ENCODE measurements at regions not wholly inside any gene's neighbourhood (a gene's known extent, or its start where the extent isn't known, plus 50 kb on each side); places are given as distances from the start of the nearest gene placed in this dataset.

- no peak for DNase-seq (ENCODE audit: low read depth)
Measured at GRCh38 chr3:147757866-147758265, 348.7 kb downstream of the ZIC1 start.

GRCh38 chr3:147758771-147759170, 349.6 kb downstream of the ZIC1 start:
- peak; percentile 86 for DNase-seq (ENCODE audit: low read depth)

- DNase-seq (ENCODE audit: low read depth) = no peak
Measured at GRCh38 chr3:147760085-147760484, 350.9 kb downstream of the ZIC1 start.

- DNase-seq (ENCODE audit: low read depth) = peak; percentile 12
Measured at GRCh38 chr3:147760941-147761340, 351.8 kb downstream of the ZIC1 start.

GRCh38 chr3:147773116-147773630, 364.0 kb downstream of the ZIC1 start:
- DNase-seq (ENCODE audit: low read depth) = no peak

- no peak for DNase-seq (ENCODE audit: low read depth)
Measured at GRCh38 chr3:147775411-147775810, 366.2 kb downstream of the ZIC1 start.

GRCh38 chr3:147775816-147776530, 366.8 kb downstream of the ZIC1 start:
- DNase-seq (ENCODE audit: low read depth) = peak; percentile 57

- DNase-seq (ENCODE audit: low read depth) = peak; percentile 47
Measured at GRCh38 chr3:147793841-147794240, 384.7 kb downstream of the ZIC1 start.

GRCh38 chr3:147794596-147794995, 385.4 kb downstream of the ZIC1 start:
- DNase-seq (ENCODE audit: low read depth) = no peak

GRCh38 chr3:147795418-147795817, 386.3 kb downstream of the ZIC1 start:
- DNase-seq (ENCODE audit: low read depth) = no peak

GRCh38 chr3:147797095-147797494, 387.9 kb downstream of the ZIC1 start:
- DNase-seq (ENCODE audit: low read depth) = no peak

GRCh38 chr3:147799601-147800000, 390.4 kb downstream of the ZIC1 start:
- DNase-seq (ENCODE audit: low read depth) = no peak

- DNase-seq (ENCODE audit: low read depth) = no peak
Measured at GRCh38 chr3:147807776-147808175, 398.6 kb downstream of the ZIC1 start.

- DNase-seq (ENCODE audit: low read depth) = no peak
Measured at GRCh38 chr3:147809206-147809605, 400.0 kb downstream of the ZIC1 start.

GRCh38 chr3:147812186-147812911, 403.2 kb downstream of the ZIC1 start:
- no peak for DNase-seq (ENCODE audit: low read depth)

- DNase-seq (ENCODE audit: low read depth) = no peak
Measured at GRCh38 chr3:147813256-147813655, 404.1 kb downstream of the ZIC1 start.

- peak; percentile 45 for DNase-seq (ENCODE audit: low read depth)
Measured at GRCh38 chr3:147816752-147817151, 407.6 kb downstream of the ZIC1 start.

- no peak for DNase-seq (ENCODE audit: low read depth)
Measured at GRCh38 chr3:147832611-147833010, 423.4 kb downstream of the ZIC1 start.

GRCh38 chr3:147836330-147836729, 427.2 kb downstream of the ZIC1 start:
- no peak for DNase-seq (ENCODE audit: low read depth)

- no peak for DNase-seq (ENCODE audit: low read depth)
Measured at GRCh38 chr3:147838652-147839051, 429.5 kb downstream of the ZIC1 start.

- DNase-seq (ENCODE audit: low read depth) = no peak
Measured at GRCh38 chr3:147843331-147843730, 434.2 kb downstream of the ZIC1 start.

GRCh38 chr3:147846293-147846692, 437.1 kb downstream of the ZIC1 start:
- DNase-seq (ENCODE audit: low read depth) = no peak

- DNase-seq (ENCODE audit: low read depth) = no peak
Measured at GRCh38 chr3:147846854-147847478, 437.8 kb downstream of the ZIC1 start.

Data from stromal cell of bone marrow (primary cell).